ENCODE measurements at regions not wholly inside any gene's neighbourhood (a gene's known extent, or its start where the extent isn't known, plus 50 kb on each side); places are given as distances from the start of the nearest gene placed in this dataset.
"Not testable (repeated sequence)": the region's sequence is repeated elsewhere in the genome, so short reads cannot be mapped to it uniquely, and the experiment has no call there.

GRCh38 chr4:145276050-145276449 is 95.7 kb upstream of the OTUD4 start:
- H3K27ac Mint-ChIP-seq (ENCODE audit: unreplicated experiment) = no peak overlapping the region
- no peak for DNase-seq (ENCODE audit: low spot score)
- H3K27me3 Mint-ChIP-seq (ENCODE audit: unreplicated experiment) = peaks cover 4% of the 10 kb centered on the region
- TF ChIP-seq, protein P1, sequence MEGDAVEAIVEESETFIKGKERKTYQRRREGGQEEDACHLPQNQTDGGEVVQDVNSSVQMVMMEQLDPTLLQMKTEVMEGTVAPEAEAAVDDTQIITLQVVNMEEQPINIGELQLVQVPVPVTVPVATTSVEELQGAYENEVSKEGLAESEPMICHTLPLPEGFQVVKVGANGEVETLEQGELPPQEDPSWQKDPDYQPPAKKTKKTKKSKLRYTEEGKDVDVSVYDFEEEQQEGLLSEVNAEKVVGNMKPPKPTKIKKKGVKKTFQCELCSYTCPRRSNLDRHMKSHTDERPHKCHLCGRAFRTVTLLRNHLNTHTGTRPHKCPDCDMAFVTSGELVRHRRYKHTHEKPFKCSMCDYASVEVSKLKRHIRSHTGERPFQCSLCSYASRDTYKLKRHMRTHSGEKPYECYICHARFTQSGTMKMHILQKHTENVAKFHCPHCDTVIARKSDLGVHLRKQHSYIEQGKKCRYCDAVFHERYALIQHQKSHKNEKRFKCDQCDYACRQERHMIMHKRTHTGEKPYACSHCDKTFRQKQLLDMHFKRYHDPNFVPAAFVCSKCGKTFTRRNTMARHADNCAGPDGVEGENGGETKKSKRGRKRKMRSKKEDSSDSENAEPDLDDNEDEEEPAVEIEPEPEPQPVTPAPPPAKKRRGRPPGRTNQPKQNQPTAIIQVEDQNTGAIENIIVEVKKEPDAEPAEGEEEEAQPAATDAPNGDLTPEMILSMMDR (IDR thresholded peaks at IDR 0.05; ENCODE audit: unreplicated experiment) = no peak
- no peaks in the 10 kb centered on the region for H3K9me3 Mint-ChIP-seq (ENCODE audit: unreplicated experiment)
- no peaks in the 10 kb centered on the region for H3K36me3 Mint-ChIP-seq (ENCODE audit: low read depth, unreplicated experiment)
- H3K4me1 Mint-ChIP-seq (ENCODE audit: unreplicated experiment) = peaks cover 6% of the 10 kb centered on the region
- no peak overlapping the region for H3K4me3 Mint-ChIP-seq (ENCODE audit: unreplicated experiment)

DNA sequence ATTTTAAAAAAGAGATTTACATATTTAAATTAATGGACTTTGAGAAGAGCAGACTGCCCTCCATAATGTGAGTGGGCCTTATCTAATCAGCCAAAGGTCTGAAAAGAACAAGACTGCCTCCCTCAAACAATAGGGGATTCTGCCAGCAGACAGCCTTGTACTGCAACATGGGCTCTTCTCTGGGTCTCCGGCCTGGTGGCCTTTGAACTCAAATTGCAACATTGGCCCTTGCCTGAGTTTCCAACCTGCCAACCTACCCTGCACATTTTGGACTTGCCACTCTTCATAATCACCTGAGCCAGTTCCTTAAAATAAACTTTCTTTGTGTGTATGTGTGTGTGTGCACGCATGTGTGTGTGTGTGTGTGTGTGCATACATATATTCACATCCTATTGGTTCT is 90.8 kb upstream of the OTUD4 start:
- DNase-seq (ENCODE audit: low spot score) = no peak
- no peaks in the 10 kb centered on the region for H3K36me3 Mint-ChIP-seq (ENCODE audit: low read depth, unreplicated experiment)
- no peaks in the 10 kb centered on the region for H3K27me3 Mint-ChIP-seq (ENCODE audit: unreplicated experiment)
- H3K4me3 Mint-ChIP-seq (ENCODE audit: unreplicated experiment) = no peak overlapping the region
- H3K4me1 Mint-ChIP-seq (ENCODE audit: unreplicated experiment) = no peaks in the 10 kb centered on the region
- TF ChIP-seq, protein P1 (IDR thresholded peaks at IDR 0.05; ENCODE audit: unreplicated experiment) = no peak
- no peaks in the 10 kb centered on the region for H3K9me3 Mint-ChIP-seq (ENCODE audit: unreplicated experiment)
- H3K27ac Mint-ChIP-seq (ENCODE audit: unreplicated experiment) = no peak overlapping the region

DNA sequence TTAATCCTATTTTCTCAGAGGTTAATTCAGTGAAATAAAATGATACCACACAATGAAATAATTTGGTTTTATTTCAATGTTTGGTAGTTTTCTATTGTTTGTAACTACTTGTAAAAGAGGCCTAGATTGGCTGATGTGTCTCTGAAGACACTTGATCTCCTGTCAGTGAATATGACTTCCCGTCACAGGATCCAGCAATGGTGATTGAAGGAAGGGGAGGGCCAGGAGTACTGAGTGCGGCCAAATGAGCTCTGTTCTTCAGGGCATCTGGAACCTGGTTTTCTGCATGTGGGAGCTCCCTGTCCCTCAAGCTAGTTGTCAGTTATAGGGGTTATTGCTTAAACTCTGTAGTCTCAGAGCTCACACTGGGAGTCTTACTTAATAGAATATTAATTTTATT is 86.5 kb upstream of the OTUD4 start:
- Mint-ChIP-seq H3K27me3 (ENCODE audit: unreplicated experiment) (no peaks in the 10 kb centered on the region), H3K4me1 (ENCODE audit: unreplicated experiment) (no peaks in the 10 kb centered on the region), H3K36me3 (ENCODE audit: low read depth, unreplicated experiment) (no peaks in the 10 kb centered on the region), H3K27ac (ENCODE audit: unreplicated experiment) (no peak overlapping the region), H3K9me3 (ENCODE audit: unreplicated experiment) (no peaks in the 10 kb centered on the region), H3K4me3 (ENCODE audit: unreplicated experiment) (no peak overlapping the region)
- no peak for DNase-seq (ENCODE audit: low spot score)
- TF ChIP-seq, protein P1 (IDR thresholded peaks at IDR 0.05; ENCODE audit: unreplicated experiment) = no peak

DNA sequence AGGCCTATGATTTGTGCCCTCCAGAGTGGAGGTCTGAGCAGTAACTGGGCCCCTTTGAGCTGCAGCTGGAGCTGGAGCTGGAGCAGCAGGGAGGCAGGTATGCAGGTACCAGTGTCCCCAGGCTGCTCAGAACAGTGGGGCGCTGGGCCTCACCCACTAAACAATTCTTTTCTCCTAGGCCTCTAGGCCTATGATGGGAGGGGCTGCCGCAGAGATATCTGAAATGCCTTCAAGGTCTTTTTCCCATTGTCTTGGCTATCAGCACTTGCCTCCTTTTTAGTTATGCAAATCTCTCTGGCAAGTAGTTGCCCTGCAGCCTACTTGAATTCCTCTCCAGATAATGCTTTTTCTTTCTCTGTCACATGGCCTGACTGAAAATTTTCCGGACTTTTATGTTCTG is 79.7 kb upstream of the OTUD4 start:
- no peak overlapping the region for H3K4me3 Mint-ChIP-seq (ENCODE audit: unreplicated experiment)
- no peak overlapping the region for H3K27ac Mint-ChIP-seq (ENCODE audit: unreplicated experiment)
- H3K27me3 Mint-ChIP-seq (ENCODE audit: unreplicated experiment) = peaks cover 3% of the 10 kb centered on the region
- no peak for DNase-seq (ENCODE audit: low spot score)
- peaks cover 3% of the 10 kb centered on the region for H3K9me3 Mint-ChIP-seq (ENCODE audit: unreplicated experiment)
- TF ChIP-seq, protein P1 (IDR thresholded peaks at IDR 0.05; ENCODE audit: unreplicated experiment) = no peak
- H3K36me3 Mint-ChIP-seq (ENCODE audit: low read depth, unreplicated experiment) = no peaks in the 10 kb centered on the region
- H3K4me1 Mint-ChIP-seq (ENCODE audit: unreplicated experiment) = no peaks in the 10 kb centered on the region

GRCh38 chr4:145255311-145255710 is 74.9 kb upstream of the OTUD4 start:
- H3K9me3 Mint-ChIP-seq (ENCODE audit: unreplicated experiment) = not testable (repeated sequence)

GRCh38 chr4:145252190-145252589 is 71.8 kb upstream of the OTUD4 start:
- TF ChIP-seq, protein P1 (IDR thresholded peaks at IDR 0.05; ENCODE audit: unreplicated experiment) = no peak
- Mint-ChIP-seq H3K27me3 (ENCODE audit: unreplicated experiment) (no peaks in the 10 kb centered on the region), H3K9me3 (ENCODE audit: unreplicated experiment) (no peaks in the 10 kb centered on the region), H3K36me3 (ENCODE audit: low read depth, unreplicated experiment) (no peaks in the 10 kb centered on the region), H3K27ac (ENCODE audit: unreplicated experiment) (no peak overlapping the region), H3K4me3 (ENCODE audit: unreplicated experiment) (no peak overlapping the region), H3K4me1 (ENCODE audit: unreplicated experiment) (peaks cover 14% of the 10 kb centered on the region)
- DNase-seq (ENCODE audit: low spot score) = no peak

More at GRCh38 chr4:145255311-145255710, 74.9 kb upstream of the OTUD4 start:
- H3K36me3 Mint-ChIP-seq (ENCODE audit: low read depth, unreplicated experiment); H3K4me1 Mint-ChIP-seq (ENCODE audit: unreplicated experiment); H3K27me3 Mint-ChIP-seq (ENCODE audit: unreplicated experiment); H3K4me3 Mint-ChIP-seq (ENCODE audit: unreplicated experiment); H3K27ac Mint-ChIP-seq (ENCODE audit: unreplicated experiment); DNase-seq (ENCODE audit: low spot score): not testable (repeated sequence)
